WTC11 (cell line): ENCODE measurements at regions not wholly inside any gene's neighbourhood (a gene's known extent, or its start where the extent isn't known, plus 50 kb on each side); places are given as distances from the start of the nearest gene placed in this dataset.

Experiments
- ARID4B ChIP-seq: sonication (generic); formaldehyde crosslinking; IDR thresholded peaks from 2 replicates; pipeline ENCODE4 v1.8.0; 2023; ENCODE audit warnings: missing genetic modification reagents, mild to moderate bottlenecking, borderline replicate concordance
- CREM ChIP-seq: sonication (generic); formaldehyde crosslinking; IDR thresholded peaks from 2 replicates; pipeline ENCODE4 v1.8.1; 2022; ENCODE audit warnings: mild to moderate bottlenecking, missing genetic modification reagents, moderate library complexity
- CTCF ChIP-seq: fragments of 200-600 bp; IDR thresholded peaks from 2 replicates; pipeline ENCODE4 v1.8.0; 2022; ENCODE audit warnings: antibody characterized with exemption
- ELF4 ChIP-seq: sonication (generic); formaldehyde crosslinking; IDR thresholded peaks from 2 replicates; pipeline ENCODE4 v1.8.1; 2022; ENCODE audit warnings: low read depth, mild to moderate bottlenecking, moderate library complexity, missing genetic modification reagents
- FOXK1 ChIP-seq: sonication (generic); formaldehyde crosslinking; IDR thresholded peaks from 2 replicates; pipeline ENCODE4 v1.8.0; 2022; ENCODE audit warnings: mild to moderate bottlenecking, moderate library complexity, missing genetic modification reagents
- JUN ChIP-seq: sonication (generic); formaldehyde crosslinking; IDR thresholded peaks from 2 replicates; pipeline ENCODE4 v1.8.0; 2023; ENCODE audit warnings: mild to moderate bottlenecking, missing genetic modification reagents
- MLX ChIP-seq: sonication (generic); formaldehyde crosslinking; IDR thresholded peaks from 2 replicates; pipeline ENCODE4 v1.8.1; 2023; ENCODE audit warnings: mild to moderate bottlenecking, missing genetic modification reagents, moderate library complexity
- TEAD4 ChIP-seq: sonication (generic); formaldehyde crosslinking; IDR thresholded peaks from 2 replicates; pipeline ENCODE4 v1.8.0; 2022; ENCODE audit warnings: mild to moderate bottlenecking, missing genetic modification reagents
- TF ChIP-seq, protein P1 (sequence below): sonication (generic); formaldehyde crosslinking; IDR thresholded peaks from 2 replicates; pipeline ENCODE4 v1.8.1; 2023; ENCODE audit warnings: mild to moderate bottlenecking, moderate library complexity, missing genetic modification reagents

DNA sequence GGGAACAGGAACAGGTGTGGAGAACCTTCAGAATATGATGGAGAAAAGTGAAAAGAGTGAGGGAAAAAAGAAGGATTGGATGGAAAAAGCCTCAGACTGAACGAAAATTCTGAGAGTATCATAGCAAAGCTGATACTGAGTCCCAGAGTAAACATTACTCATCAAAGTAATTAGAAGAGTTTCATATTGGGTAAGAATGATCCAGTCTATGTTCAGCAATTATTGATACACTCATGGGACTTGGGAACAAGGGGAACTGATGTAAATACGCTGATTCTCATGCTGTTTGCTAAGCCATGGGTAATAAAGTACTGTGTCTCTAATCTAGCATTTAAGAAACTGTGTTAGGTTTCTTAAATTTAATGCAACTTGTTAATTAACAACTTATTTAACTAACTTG is 219.9 kb upstream of the NOL4 start:
- TF ChIP-seq, protein P1, sequence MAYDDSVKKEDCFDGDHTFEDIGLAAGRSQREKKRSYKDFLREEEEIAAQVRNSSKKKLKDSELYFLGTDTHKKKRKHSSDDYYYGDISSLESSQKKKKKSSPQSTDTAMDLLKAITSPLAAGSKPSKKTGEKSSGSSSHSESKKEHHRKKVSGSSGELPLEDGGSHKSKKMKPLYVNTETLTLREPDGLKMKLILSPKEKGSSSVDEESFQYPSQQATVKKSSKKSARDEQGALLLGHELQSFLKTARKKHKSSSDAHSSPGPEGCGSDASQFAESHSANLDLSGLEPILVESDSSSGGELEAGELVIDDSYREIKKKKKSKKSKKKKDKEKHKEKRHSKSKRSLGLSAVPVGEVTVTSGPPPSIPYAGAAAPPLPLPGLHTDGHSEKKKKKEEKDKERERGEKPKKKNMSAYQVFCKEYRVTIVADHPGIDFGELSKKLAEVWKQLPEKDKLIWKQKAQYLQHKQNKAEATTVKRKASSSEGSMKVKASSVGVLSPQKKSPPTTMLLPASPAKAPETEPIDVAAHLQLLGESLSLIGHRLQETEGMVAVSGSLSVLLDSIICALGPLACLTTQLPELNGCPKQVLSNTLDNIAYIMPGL: no peak
- no peak for TF ChIP-seq ARID4B (CRISPR knock-in tag)
- TF ChIP-seq TEAD4 (CRISPR knock-in tag): no peak
- no peak for TF ChIP-seq JUN (CRISPR knock-in tag)
- no peak for TF ChIP-seq CREM
- TF ChIP-seq MLX (CRISPR knock-in tag): no peak
- no peak for TF ChIP-seq CTCF
- no peak for TF ChIP-seq FOXK1 (CRISPR knock-in tag)
- no peak for TF ChIP-seq ELF4 (CRISPR knock-in tag)
